HG03064 (cell line): ENCODE measurements at regions not wholly inside any gene's neighbourhood (a gene's known extent, or its start where the extent isn't known, plus 50 kb on each side); places are given as distances from the start of the nearest gene placed in this dataset.
"Not testable (repeated sequence)": the region's sequence is repeated elsewhere in the genome, so short reads cannot be mapped to it uniquely, and the experiment has no call there.

Experiments
- ATAC-seq: cut with Tn5 transposase; IDR thresholded peaks from one replicate; pipeline ENCODE4 v1.9.1; 2021; ENCODE audit warnings: low read depth; ENCODE audit not compliant: unreplicated experiment

GRCh38 chr14:43141636-43142191, 1365.4 kb downstream of the FSCB start:
- ATAC-seq, result no peak

GRCh38 chr14:43140453-43140852, 1366.6 kb downstream of the FSCB start:
- ATAC-seq, result no peak

DNA sequence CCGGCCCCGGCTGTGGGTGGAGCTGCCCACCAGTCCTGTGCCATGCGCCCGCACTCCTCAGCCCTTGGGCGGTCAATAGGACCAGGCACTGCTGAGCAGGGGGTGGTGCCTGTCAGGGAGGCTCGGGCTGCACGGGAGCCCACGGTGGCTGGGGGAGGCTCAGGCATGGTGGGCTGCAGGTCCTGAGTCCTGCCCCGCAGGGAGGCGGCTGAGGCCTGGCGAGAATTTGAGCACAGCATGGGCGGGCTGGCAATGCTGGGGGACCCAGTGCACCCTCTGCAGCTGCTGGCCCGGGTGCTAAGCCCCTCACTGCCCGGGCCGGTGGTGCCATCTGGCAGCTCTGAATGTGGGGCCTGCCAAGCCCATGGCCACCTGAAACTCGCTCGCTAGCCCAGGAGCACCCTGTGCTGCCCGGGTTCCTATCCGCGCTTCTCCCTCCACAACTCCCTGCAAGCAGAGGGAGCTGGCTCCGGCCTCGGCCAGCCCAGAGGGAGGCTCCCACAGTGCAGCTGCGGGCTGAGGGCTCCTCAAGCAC, 1371.1 kb downstream of the FSCB start:
- ATAC-seq, result no peak

DNA sequence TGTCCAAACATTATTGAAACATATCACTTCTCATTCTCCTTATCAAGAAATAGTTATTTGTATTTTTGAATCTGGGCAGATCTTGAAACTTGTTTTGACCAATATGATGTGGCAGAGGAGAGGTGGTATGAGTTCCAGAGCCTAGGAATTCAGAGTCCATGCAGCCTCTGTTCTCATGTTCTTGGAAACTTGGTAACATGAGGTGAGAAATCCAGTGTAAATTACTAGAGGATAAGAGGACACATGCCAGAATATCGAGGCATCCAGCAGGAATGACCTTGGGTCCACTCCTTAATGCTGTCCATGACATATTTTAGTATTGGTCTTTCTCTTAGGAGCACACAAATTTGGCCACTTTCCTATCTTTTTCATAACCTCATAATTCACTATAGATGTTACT, 1374.6 kb downstream of the FSCB start:
- no peak for ATAC-seq

DNA sequence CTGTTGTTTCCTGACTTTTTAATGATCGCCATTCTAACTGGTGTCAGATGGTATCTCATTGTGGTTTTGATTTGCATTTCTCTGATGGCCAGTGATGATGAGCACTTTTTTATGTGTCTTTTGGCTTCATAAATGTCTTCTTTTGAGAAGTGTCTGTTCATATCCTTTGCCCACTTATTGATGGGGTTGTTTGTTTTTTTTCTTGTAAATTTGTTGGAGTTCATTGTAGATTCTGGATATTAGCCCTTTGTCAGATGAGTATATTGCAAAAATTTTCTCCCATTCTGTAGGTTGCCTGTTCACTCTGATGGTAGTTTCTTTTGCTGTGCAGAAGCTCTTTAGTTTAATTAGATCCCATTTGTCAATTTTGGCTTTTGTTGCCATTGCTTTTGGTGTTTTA, 1378.7 kb downstream of the FSCB start:
- not testable (repeated sequence) for ATAC-seq

- ATAC-seq, result not testable (repeated sequence)
These were observed 1379.2 kb downstream of the FSCB start for GRCh38 chr14:43127874-43128273.

DNA sequence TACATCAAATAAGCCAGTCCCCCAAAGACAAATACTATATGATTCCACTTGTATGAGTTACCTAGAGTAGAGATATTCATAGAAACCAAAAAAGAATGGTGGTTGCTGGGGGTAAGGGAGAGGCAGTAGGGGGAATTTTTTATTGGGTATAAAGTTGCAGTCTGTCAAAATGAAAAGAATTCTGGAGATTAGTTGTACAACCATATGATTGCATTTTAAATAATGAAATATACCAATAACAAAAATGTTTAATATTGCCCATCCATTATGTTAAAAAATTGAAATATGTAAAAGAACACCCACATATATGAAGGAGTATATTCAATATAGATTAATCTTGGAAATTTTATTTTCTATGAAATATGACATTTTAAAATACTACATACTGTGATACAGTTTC, 1383.5 kb downstream of the FSCB start:
- ATAC-seq, result no peak

DNA sequence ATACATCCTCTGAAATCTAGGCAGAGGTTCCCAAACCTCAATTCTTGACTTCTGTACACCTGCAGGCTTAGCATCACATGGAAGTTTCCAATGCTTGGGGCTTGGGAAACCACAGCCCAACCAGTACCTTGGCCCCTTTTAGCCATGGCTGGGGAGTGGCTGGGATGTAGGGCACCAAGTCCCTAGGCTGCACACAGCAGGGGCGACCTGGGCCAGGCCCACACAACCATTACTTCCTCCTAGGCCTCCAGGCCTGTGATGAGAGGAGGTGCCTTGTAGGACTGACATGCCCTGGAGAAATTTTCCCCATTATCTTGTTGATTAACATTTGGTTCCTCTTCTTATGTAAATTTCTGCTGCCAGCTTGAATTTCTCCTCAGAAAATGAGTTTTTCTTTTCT, 1387.4 kb downstream of the FSCB start:
- ATAC-seq, result no peak

- ATAC-seq, result no peak
These were observed 1390.7 kb downstream of the FSCB start for GRCh38 chr14:43116341-43116740.

DNA sequence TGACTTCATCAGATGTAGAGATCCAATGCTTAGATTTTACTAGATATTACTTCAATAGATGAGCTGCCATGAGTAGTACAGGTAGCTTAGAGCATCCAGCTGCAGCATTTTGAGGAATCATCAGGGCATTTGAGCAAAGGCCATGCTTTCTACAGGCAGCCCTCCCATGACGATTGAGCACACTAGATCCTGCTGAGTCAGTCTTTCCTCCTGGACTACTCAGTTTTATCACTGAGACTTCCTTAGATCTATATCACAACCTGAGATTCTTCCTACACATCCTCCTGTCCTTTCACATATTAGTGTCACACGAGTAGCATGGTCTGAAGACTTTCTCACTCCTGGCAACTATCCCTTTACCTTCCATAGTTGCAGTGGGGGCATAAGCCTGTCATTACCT, 1401.8 kb downstream of the FSCB start:
- no peak for ATAC-seq

GRCh38 chr14:43090380-43090779, 1416.7 kb downstream of the FSCB start:
- no peak for ATAC-seq

DNA sequence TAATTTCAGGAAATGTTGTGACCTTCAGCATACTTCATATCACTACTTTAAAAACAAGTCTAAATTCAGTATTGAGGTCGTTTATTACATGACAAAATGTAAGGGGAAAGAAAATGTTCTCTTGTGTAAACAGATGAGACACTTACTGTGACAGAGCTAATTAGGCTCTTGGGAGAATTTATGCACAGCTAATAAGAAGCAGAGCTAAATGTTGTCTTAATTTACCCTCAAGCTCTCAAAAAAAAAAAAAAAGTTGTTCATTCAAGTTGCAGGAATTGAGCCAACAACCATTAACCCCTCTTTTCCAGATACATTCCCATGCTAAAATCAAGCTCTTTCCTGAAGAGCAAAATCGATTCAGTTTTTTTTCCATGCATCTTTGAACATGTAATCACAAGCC, 1419.4 kb downstream of the FSCB start:
- no peak for ATAC-seq

- ATAC-seq, result no peak
These were observed 1421.3 kb downstream of the FSCB start for GRCh38 chr14:43085819-43086218.

- not testable (repeated sequence) for ATAC-seq
These were observed 1439.7 kb downstream of the FSCB start for GRCh38 chr14:43067372-43067771.

GRCh38 chr14:43056106-43056505, 1449.4 kb downstream of the LRFN5 start:
- ATAC-seq, result no peak

GRCh38 chr14:43052897-43053296, 1446.2 kb downstream of the LRFN5 start:
- no peak for ATAC-seq

- ATAC-seq, result no peak
These were observed 1437.2 kb downstream of the LRFN5 start for GRCh38 chr14:43043850-43044249.

DNA sequence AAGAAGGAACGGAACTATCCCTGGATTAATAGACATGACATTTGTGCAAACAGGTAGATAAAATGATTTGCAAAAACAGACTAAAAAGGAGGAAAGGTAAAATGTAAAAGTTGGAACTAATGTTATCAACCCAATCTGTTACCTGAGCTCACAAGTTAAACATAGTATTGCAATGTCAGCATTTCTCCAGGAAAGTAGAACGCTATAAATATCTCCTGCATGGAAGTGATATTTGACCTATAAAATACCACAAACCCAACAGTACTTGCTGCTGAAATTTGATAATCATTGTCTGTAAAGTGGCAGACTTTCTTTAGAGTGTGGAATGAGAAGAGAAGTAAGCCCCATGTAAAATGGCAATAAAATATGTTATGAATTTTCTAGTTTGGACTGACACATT, 1435.7 kb downstream of the LRFN5 start:
- ATAC-seq, result no peak

DNA sequence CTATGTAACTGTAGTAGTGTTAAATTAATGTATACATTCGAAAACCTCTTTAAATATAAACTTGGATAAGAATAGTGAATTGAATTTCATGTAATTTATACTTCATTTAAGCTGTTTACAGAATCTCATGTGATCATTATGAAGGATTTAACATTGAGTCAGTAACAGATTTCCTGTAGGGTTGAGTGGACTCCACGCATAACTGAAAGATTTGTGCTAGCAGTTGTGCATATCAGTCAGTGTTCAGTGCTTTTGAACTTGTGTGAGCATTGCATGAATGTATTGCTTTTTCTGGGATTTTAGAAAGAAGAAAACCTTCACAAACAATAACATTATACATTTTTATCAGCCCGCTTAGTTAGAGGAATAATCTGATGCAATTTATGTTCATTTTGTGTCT, 1435.3 kb downstream of the LRFN5 start:
- ATAC-seq, result no peak

DNA sequence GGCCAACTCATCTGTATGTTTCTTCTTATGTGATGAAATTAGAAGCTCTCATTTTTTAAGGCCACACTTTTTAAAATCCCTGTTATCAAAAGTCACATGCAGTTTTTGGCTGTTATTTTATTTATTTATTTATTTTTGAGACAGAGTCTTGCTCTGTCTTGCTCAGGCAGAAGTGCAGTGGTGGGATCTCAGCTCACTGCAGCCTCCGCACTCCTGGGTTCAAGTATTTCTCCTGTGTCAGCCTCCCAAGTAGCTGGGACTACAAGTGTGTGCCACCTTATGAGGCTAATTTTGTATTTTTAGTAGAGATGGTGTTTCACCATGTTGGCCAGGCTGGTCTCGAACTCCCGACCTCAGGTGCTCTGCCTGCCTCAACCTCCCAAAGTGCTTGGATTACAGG, 1434.5 kb downstream of the LRFN5 start:
- ATAC-seq, result no peak

GRCh38 chr14:43039881-43040280, 1433.2 kb downstream of the LRFN5 start:
- no peak for ATAC-seq

DNA sequence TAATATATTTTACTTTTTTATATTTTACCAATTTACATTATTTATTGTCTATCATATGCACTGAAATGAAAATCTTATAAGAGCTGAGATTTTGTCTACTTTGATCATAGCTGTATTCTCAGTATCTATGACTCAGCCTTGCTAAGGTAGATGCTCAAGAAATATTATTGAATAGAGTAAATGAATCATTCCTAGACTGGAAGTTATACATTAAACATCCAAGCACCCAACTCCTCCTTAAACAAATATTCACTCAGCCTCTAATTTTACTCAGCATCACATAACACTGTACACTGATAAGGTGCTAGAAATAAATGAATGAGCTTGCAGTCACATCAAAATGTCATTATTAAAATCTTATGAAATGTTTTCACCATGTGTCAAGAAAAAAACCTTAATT, 1424.9 kb downstream of the LRFN5 start:
- no peak for ATAC-seq
